Activated CD4-positive, alpha-beta T cell treated with anti-CD3 and anti-CD28 coated beads for 4 hours (primary cell): ENCODE measurements at regions not wholly inside any gene's neighbourhood (a gene's known extent, or its start where the extent isn't known, plus 50 kb on each side); places are given as distances from the start of the nearest gene placed in this dataset.

Experiments
- DNase-seq, 2 donors: peaks; one replicate each; pipeline ENCODE4 v3.0.0-alpha.2; 2020

GRCh38 chr11:134521452-134522289 lies 109.6 kb upstream of the B3GAT1 start:
- DNase-seq = no peak

DNA sequence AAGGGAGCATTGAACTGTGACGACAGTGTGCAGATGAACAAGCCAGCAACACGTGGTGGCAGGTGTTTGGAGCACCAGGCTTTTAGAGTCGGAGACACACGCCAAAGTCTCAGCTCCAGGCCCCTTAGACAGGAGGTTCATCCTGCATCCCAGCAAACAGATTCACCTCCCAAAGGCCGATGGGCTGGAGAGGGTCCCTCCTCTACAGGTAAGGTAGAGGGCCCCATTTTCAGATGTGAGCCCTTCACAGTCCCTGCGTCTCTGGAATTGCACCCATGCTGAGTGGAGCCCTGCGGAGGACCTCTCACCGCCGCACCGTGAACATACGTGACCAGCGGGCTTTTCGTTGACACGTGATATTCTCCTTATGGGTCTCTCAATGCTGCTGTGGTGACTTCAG lies 109.0 kb upstream of the B3GAT1 start:
- DNase-seq = no peak

- no peak for DNase-seq
Observed at GRCh38 chr11:134519788-134520187, 107.7 kb upstream of the B3GAT1 start.

- DNase-seq = no peak
Observed at GRCh38 chr11:134519390-134519750, 107.3 kb upstream of the B3GAT1 start.

GRCh38 chr11:134518616-134519389 lies 106.8 kb upstream of the B3GAT1 start:
- no peak for DNase-seq

DNA sequence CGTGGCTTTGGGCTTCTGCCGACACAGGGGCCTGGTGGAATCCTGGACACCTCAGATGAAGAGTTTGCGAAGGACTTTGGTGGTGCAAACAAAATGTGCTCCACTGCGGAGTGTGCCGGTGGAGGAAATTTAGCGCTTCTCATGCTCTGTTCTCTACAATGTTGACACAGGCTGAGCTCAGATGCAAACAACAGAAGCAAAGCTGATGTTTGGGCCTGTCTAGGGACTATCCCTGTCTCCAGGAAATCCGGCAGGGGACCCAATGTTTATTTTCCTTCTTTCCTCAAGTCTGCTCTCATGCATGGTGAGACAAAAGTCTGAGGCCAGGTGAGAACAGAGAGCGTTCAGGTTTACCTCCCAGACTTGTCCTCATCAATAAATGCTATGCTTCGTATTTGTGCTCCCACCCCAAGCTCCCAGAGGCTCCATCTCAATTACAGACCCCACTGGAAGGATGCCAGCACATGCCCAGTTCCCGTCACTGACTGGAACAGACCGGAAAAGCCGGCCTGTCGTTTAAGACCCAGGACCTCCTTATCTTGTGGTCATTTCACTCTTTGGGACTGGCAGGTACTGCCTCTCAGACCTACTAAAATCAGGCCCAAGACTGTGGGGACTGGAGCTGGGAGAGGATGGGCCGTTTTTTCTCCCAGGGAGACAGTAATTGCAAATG lies 105.7 kb upstream of the B3GAT1 start:
- DNase-seq = no peak

GRCh38 chr11:134517115-134517514 lies 105.1 kb upstream of the B3GAT1 start:
- DNase-seq = no peak

DNA sequence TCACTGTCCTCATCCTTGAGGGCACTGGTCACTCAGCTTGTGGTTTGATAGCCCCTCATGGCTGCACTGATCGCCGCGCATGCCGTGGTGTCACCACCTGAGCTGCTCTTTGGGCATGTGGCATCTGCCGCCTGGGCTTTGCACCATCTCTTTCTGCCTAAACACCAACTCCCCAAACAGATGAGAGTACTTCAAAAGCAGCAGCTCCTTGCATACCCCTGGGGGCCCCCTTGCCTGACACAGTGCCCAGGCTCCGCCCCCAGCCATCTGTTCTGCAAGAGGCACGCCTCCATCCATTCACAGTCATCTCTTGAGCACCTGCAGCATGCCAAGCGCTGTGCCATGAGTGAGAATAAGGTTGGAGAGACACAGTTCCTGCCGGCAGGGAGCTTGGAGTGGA lies 104.5 kb upstream of the B3GAT1 start:
- no peak for DNase-seq

DNA sequence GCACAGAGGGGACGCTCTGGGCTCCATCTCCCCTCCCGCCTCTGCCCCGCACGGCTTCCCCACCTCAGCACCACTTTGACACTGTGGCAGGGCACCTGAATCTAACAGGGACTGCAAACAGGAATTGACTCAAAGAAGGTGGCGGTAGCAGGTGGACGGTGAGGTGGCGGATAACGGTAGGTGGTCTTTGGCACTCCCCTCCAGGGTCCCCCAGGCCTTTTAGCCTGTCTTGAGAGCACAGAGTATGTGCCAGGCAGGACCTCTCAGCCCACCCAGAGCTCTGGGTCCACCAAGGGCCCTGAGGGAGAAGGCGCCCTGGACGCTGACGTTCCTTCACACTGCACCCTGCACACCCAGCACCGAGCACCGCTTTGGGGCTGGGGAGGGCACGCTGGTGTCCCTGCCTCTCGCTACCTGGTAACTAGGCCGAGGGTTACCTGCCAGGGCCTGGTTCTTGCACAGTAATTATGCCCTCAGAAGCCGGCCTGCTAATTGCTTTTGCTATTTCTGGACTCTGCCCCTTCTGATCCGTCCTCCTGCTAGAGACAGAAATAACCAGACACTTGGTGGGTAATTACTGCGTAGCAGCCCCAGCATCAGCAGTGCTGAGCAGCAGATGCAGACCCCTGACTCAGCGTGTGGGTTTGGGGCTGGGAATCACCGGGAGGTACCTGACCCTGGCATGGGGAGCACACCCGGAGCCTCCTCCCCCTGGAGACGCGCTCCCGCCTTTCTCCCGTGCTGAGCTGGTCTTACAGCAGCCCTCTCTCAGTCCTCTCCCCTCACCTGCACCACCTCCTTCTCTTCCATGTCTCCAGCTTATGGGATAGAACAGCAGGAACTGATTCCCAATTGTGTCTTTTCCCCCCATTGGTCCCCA lies 103.3 kb upstream of the B3GAT1 start:
- DNase-seq = no peak

GRCh38 chr11:134514354-134514951 lies 102.4 kb upstream of the B3GAT1 start:
- DNase-seq = no peak

DNA sequence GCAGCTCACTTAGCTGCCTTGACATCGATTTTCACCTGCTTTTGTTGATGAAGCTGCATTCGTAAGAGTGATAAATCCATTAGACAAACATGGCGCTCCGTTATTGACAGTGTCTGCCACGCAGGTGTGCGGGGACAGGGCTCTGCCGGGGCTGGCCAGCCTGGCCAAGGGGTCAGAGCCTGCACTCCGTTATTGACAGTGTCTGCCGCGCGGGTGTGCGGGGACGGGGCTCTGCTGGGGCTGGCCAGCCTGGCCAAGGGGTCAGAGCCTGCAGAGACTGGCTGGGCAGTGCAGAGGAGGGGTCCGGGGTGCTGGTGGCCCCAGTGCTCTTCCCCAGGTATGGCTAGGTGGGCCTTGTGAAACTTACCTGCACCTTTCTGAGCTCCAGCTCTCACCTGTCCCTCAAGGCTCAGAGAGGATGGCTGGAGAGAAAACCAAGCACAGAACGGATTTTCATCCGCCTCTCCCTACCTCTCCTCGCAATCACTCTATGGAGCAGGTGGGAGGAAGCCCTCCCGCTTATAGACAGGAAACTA lies 101.6 kb upstream of the B3GAT1 start:
- no peak for DNase-seq

GRCh38 chr11:134512571-134513538 lies 100.8 kb upstream of the B3GAT1 start:
- no peak for DNase-seq

GRCh38 chr11:134512061-134512460 lies 100.0 kb upstream of the B3GAT1 start:
- DNase-seq = no peak

DNA sequence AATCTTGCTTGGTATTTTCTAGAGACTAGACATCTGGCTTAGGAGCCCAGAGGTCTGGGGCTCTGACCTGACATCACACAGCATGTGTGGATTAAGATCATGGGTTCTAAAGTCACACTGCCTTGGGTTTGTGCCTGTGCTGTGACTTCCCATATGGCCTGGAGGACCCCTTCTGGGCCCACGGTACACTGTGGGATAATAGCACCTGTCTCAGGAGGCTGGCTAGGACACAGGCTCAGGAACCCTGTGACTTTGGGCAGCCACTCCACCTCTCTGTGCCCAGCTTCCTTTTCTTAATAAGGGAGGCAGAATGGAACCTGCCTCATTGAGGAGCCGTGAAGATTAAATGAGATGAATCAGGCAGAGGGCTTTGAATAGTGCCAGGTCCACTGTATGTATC lies 99.2 kb upstream of the B3GAT1 start:
- DNase-seq = no peak

- no peak for DNase-seq
Observed at GRCh38 chr11:134510233-134511040, 98.4 kb upstream of the B3GAT1 start.

DNA sequence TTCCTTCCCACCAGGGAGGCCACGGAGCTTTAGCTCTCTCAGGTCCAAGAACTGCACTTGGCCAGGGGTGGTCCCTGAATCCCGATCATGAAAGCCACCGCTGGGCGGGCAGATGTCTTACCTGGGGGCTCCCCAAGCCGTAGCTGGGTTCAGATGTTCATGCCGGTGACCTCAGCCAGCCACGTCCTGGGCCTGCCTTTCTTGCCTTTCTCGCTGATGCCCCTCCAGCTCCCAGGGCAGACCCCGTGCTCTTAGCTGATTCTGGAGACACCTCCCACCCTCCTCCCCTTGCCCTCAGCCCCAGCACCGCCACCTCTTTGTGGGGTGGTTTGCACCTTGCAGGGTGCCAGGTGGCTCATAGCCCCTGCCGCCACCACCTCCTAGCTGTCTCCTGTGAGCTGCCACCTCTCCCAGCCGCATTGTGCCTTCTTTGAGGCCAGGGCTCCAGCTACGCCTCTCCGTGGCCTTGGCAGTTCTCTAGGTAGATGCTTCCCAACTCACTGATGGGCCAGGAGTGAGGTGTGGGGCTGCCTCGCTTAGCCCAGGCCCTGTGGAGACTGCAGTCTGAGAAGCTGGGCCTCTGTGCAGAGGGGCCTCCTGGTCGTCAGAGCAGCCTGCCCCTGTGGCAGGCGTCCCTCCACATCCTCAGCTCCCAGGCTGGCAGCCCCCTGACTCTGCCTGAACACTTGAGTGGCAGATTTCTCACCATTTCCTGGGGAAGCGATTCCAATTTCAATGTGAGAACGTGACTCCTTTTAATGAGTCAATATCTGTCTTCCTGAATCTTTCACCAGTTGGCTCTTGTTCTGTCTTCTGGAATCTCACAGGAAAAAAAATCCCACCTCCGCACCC lies 97.6 kb upstream of the B3GAT1 start:
- no peak for DNase-seq

DNA sequence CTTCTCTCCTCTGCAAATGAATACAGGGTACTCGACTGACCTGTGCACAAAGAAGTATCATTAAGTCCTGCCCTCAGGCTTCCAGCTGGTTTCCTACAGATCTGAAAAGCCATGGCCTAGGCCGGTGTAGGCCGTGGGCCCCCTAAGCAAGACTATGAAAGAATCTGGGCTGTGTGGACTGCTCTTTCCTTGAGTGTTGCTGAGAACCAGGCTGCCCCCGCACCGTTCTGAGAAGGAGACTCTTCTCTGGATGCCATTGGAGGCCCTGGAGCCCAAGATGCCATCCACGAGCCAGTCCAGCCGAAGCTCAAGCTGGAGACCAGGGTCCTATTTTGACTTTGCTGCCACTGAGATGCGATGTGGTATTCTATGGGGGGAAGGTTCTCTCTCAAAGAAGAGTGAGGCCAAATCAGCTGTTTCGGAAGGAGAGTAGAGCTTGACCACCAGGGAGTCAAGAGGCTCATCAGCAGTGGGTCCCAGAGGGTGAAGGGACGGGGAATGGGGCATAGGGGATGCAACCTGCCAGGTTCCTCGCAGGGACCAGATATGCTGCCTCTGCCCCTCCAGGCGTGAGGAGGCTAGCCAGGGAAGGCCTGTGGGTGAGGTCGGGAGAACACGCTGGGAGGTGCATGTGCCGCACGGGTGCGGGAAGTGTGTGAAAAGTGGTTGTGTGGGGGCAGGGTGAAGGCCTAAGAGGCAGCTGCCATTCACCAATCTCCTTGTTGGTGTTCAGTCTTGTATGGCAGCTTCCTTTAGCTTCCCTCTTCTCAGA lies 96.4 kb upstream of the B3GAT1 start:
- no peak for DNase-seq

DNA sequence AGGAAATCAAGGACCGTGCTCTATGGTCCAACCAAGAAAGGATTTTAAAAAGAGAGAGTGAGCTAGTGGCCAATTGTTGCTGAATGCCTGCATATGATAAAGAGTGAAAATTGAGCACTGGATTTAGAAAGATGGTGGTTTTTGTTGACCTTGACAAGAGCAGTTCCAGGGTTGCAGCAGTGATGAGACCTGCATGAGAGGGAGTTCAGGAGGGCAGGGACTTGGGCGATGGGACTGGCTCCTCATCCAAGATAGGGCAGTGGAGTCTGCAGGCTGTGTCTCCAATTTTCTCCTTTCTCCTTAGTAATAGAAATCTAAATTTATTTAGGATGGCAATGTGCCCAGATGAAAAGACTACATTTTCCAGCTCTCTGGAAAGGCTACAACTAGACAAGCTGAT lies 94.0 kb upstream of the B3GAT1 start:
- no peak for DNase-seq
